ENCODE measurements at regions not wholly inside any gene's neighbourhood (a gene's known extent, or its start where the extent isn't known, plus 50 kb on each side); places are given as distances from the start of the nearest gene placed in this dataset.

DNA sequence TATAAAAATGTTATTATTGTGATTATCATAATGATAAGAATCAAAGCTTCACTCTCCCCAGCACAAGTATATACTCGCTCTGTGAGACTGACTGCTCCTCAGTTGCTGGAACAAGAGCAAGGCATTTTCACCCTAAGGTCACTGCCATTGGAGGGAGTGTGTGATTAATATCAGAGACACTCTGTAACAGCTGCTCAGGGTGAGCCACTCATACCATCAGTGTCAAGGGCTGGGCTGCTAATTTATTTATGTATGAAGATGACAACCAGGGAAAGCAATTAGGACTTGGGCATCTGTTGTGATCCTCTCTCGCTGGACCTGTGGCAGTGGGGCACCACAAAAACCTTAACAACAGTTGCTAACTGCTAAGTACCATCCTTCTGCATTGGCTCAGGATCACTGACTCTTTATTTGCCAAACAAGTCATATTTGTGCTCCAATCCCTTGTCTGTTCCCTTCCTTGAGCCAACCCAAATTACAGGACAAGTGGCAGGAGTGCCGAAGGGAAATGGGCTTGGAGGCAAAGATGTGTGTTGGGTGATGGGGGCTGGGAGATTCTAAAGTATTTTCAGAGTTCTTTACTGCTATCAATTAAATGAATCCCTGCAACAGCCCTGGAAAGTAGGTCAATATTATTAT lies 297.5 kb upstream of the STT3B start:
- TF ChIP-seq, protein P1, sequence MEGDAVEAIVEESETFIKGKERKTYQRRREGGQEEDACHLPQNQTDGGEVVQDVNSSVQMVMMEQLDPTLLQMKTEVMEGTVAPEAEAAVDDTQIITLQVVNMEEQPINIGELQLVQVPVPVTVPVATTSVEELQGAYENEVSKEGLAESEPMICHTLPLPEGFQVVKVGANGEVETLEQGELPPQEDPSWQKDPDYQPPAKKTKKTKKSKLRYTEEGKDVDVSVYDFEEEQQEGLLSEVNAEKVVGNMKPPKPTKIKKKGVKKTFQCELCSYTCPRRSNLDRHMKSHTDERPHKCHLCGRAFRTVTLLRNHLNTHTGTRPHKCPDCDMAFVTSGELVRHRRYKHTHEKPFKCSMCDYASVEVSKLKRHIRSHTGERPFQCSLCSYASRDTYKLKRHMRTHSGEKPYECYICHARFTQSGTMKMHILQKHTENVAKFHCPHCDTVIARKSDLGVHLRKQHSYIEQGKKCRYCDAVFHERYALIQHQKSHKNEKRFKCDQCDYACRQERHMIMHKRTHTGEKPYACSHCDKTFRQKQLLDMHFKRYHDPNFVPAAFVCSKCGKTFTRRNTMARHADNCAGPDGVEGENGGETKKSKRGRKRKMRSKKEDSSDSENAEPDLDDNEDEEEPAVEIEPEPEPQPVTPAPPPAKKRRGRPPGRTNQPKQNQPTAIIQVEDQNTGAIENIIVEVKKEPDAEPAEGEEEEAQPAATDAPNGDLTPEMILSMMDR (IDR thresholded peaks at IDR 0.05; ENCODE audit: low read depth, low read length): no peak
- no peak overlapping the region for H3K4me3 ChIP-seq (ENCODE audit: low read depth, low read length)

DNA sequence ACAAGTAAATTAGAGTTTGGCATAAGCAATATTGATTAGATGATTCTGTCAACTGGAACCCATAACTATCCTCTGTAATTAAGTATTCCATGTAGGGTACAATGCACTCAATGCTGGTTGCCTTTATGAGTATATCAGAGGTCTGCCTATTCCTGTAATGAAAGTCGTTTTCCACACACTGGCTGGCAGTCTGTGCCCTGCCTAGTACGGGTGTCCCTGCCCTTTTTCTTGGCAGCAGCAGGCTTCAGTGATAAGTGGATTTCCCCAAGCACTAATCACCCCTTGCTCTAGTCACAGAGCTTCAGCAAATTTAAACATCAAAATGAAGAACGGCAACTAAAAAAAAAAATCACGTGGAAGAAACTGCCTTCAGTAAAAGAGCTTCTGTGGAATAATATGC lies 294.8 kb upstream of the STT3B start:
- TF ChIP-seq, protein P1 (IDR thresholded peaks at IDR 0.05; ENCODE audit: low read depth, low read length): no peak
- H3K4me3 ChIP-seq (ENCODE audit: low read depth, low read length): no peak overlapping the region

DNA sequence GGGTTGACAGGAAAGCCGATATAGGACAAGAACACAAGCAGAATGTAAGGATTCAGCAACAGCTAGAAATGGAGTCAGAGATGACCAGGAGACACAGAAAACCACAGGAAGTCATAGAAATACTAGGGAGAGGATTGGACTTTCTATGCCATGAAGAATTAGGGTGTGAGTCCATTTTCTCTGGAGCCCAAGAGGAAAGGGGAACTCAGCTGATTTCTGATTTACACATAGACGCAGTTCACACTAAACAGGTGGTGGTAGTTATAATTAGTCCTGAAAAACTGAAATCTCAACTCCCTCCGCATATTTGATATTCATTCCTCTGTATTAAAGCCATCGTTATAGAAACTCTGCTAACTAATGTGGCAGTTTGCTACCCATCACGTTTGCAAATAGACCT lies 292.7 kb upstream of the STT3B start:
- TF ChIP-seq, protein P1 (IDR thresholded peaks at IDR 0.05; ENCODE audit: low read depth, low read length): no peak
- no peak overlapping the region for H3K4me3 ChIP-seq (ENCODE audit: low read depth, low read length)

DNA sequence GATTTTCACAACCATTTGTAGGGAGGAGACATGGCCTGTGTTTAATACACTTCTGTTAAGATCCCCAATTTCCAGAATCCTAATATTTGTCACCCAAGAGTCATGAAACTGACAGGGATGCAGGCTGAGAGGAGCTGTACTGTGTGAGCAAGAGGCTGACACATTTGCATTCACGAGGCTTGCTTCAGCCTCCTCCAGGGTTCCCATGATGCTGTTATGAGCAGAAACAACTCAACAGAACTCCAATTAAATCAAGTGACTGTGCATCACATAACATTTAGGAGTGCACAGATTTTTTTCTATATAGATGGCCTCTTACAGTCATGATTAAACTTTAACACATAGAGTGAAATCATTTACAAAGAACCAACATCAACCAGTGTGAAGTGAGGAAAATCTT lies 292.3 kb upstream of the STT3B start:
- H3K4me3 ChIP-seq (ENCODE audit: low read depth, low read length): no peak overlapping the region
- TF ChIP-seq, protein P1 (IDR thresholded peaks at IDR 0.05; ENCODE audit: low read depth, low read length): no peak

DNA sequence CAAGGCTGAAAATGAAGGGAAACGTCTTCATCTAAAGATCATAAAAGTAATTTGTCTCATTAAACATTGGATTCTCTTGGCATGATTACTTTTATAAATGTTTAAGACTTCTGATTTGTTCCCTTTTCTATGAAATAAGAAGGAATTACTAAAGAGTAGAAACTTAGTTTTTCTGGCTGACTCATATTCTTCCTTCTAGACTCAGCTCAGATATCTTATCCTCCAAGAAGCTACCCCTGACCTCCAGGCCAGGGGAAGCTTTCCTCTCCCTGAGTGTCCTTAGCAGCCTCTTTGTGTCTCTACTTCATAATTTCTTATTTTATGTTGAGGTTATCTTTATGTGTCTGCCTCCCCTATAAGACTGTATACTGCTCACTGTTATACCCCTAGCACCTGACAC lies 291.9 kb upstream of the STT3B start:
- TF ChIP-seq, protein P1 (IDR thresholded peaks at IDR 0.05; ENCODE audit: low read depth, low read length): no peak
- no peak overlapping the region for H3K4me3 ChIP-seq (ENCODE audit: low read depth, low read length)

DNA sequence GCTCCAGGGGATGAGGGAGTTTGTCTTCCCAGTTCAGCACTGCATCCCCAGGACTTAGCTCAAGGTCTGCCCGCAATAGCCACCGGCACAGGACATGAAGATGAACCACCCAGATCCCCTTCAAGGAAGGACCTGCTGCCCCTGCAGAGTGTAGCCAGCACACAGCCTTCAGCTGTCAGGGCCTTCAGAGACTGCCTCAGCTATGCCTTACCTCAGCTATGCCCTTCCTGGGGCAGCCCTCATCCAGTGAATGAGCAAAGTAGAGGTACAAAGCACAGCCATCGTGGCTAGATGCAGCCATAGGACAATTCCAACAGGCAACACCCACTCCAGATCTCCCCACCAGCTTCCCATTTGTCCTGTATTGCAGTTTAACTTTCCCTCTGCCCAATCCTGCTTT lies 291.2 kb upstream of the STT3B start:
- TF ChIP-seq, protein P1 (IDR thresholded peaks at IDR 0.05; ENCODE audit: low read depth, low read length): no peak
- no peak overlapping the region for H3K4me3 ChIP-seq (ENCODE audit: low read depth, low read length)

DNA sequence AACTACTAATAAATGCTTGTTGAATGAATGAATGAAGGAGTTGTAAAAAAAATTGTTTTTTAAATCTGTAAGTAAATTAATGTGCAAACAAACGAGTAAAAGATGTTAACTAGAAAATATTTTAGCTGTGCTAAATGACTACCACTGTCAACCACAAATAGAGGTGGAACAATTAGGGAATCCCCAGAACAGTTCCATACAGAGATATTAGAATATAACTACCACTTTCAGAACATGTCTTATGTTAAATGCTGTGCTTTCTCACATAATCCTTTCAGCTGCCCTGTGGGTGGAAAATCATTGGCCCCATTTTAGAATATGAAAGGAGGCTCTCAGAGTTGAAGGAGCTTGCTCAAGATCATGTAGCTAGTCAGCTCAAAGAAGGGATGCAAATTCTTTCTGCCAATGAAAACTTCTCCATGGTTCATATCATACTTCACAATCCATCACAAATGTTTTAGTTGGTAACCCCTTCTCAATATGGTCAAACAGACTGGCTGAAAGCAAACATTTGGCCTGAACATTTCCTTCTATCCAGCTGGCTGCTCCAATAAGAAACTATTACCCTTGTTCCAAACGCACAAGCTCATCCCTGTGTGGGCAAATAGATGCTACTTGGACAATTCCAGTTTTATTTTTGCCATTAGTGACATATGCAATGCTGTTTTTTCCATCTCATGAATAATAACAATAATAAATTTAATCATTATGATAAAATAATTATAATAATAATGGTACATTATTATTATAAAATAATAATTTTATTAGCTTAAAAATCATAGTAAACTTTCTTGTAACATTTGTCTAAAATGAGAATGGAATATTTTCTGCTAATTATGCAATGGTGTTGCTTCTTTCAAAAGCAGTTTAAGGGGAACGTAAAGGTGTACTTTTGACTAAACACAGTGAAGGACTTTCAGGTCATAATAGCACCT lies 290.4 kb upstream of the STT3B start:
- H3K4me3 ChIP-seq (ENCODE audit: low read depth, low read length): no peak overlapping the region
- TF ChIP-seq, protein P1 (IDR thresholded peaks at IDR 0.05; ENCODE audit: low read depth, low read length): no peak

Data from WI38 (cell line).